C4-2B (cell line): ENCODE measurements at regions not wholly inside any gene's neighbourhood (a gene's known extent, or its start where the extent isn't known, plus 50 kb on each side); places are given as distances from the start of the nearest gene placed in this dataset.

Experiments used
- H3K27ac ChIP-seq: fragments of 450-650 bp; 2 replicates; pipeline ENCODE4 v1.5.1; 2017
- CTCF ChIP-seq: fragments of 450-650 bp; conservative IDR thresholded peaks from 2 replicates; pipeline ENCODE4 v1.5.1; 2017; ENCODE audit warnings: mild to moderate bottlenecking
- ZFX ChIP-seq: fragments of 450-650 bp; IDR thresholded peaks from 2 replicates; pipeline ENCODE4 v1.6.1; 2017

GRCh38 chr12:113725557-113725876 lies 240.6 kb downstream of the RBM19 start:
- TF ChIP-seq CTCF: no peak
- TF ChIP-seq ZFX: no peak
- H3K27ac ChIP-seq: no peak overlapping the region

GRCh38 chr12:113724794-113725556 lies 241.2 kb downstream of the RBM19 start:
- no peak overlapping the region for H3K27ac ChIP-seq
- TF ChIP-seq ZFX: no peak
- no peak for TF ChIP-seq CTCF

GRCh38 chr12:113723631-113724030 lies 242.5 kb downstream of the RBM19 start:
- TF ChIP-seq ZFX: no peak
- no peak overlapping the region for H3K27ac ChIP-seq

GRCh38 chr12:113722747-113723146 lies 243.4 kb downstream of the RBM19 start:
- no peak for TF ChIP-seq ZFX
- TF ChIP-seq CTCF: no peak
- no peak overlapping the region for H3K27ac ChIP-seq

- no peak overlapping the region for H3K27ac ChIP-seq
- TF ChIP-seq ZFX (no peak), CTCF (no peak)
These were observed 245.5 kb downstream of the RBM19 start for GRCh38 chr12:113720629-113721028.

GRCh38 chr12:113719911-113720591 lies 246.1 kb downstream of the RBM19 start:
- H3K27ac ChIP-seq: no peak overlapping the region

GRCh38 chr12:113713156-113713555 lies 241.5 kb upstream of the LHX5 start:
- no peak overlapping the region for H3K27ac ChIP-seq
- TF ChIP-seq CTCF: no peak
- no peak for TF ChIP-seq ZFX

More at GRCh38 chr12:113719911-113720591, 246.1 kb downstream of the RBM19 start:
- no peak for TF ChIP-seq CTCF
- no peak for TF ChIP-seq ZFX
